K562 (cell line): ENCODE measurements at regions not wholly inside any gene's neighbourhood (a gene's known extent, or its start where the extent isn't known, plus 50 kb on each side); places are given as distances from the start of the nearest gene placed in this dataset.
A peak's percentile ranks its signal among the peaks of the same experiment; 100 is the strongest.

Source experiments
- BMI1 ChIP-seq: fragments of 150-350 bp; IDR thresholded peaks from 2 replicates; pipeline ENCODE4 v1.6.1; 2014; ENCODE audit warnings: low read length
- CLOCK ChIP-seq: fragments of 250-450 bp; sonication (Bioruptor Pico); IDR thresholded peaks from 2 replicates; pipeline ENCODE4 v1.4.0; 2020; ENCODE audit warnings: mild to moderate bottlenecking, moderate library complexity, borderline replicate concordance
- DACH1 ChIP-seq: fragments of 450-650 bp; IDR thresholded peaks from 2 replicates; pipeline ENCODE4 v1.6.1; 2018; ENCODE audit not compliant: partially characterized antibody
- ELK3 ChIP-seq: fragments of 450-650 bp; formaldehyde crosslinking; IDR thresholded peaks from 2 replicates; pipeline ENCODE4 v1.4.0; 2020; ENCODE audit warnings: mild to moderate bottlenecking
- FIP1L1 ChIP-seq: fragments of 200-400 bp; formaldehyde crosslinking; IDR thresholded peaks from 2 replicates; pipeline ENCODE4 v1.6.1; 2018; ENCODE audit warnings: mild to moderate bottlenecking, low read depth, low read length; ENCODE audit not compliant: poor library complexity, severe bottlenecking
- FOXA1 ChIP-seq: fragments of 450-650 bp; IDR thresholded peaks from 2 replicates; pipeline ENCODE4 v1.6.1; 2016; ENCODE audit warnings: mild to moderate bottlenecking, borderline replicate concordance
- HNRNPK ChIP-seq: fragments of 200-400 bp; formaldehyde crosslinking; IDR thresholded peaks from one replicate; pipeline ENCODE4 v1.6.1; 2018; ENCODE audit warnings: mild to moderate bottlenecking, low read depth, low read length; ENCODE audit not compliant: poor library complexity, severe bottlenecking
- MCM2 ChIP-seq: fragments of 450-650 bp; IDR thresholded peaks from 2 replicates; pipeline ENCODE4 v1.6.1; 2017; ENCODE audit warnings: low read depth, mild to moderate bottlenecking
- MLLT1 ChIP-seq, 2 experiments: fragments of 450-650 bp; IDR thresholded peaks; 2 replicates each; pipeline ENCODE4 v1.6.1; 2016
- PHB ChIP-seq: fragments of 250-450 bp; sonication (Bioruptor Pico); IDR thresholded peaks from 2 replicates; pipeline ENCODE4 v1.5.0; 2021
- POLR2G ChIP-seq: fragments of 200-400 bp; formaldehyde crosslinking; IDR thresholded peaks from 2 replicates; pipeline ENCODE4 v1.6.1; 2017; ENCODE audit warnings: low read depth, mild to moderate bottlenecking, antibody characterized with exemption, low read length, moderate library complexity
- PPARD ChIP-seq: fragments of 250-450 bp; sonication (Bioruptor Pico); IDR thresholded peaks from 2 replicates; pipeline ENCODE4 v1.8.0; 2022; ENCODE audit warnings: inconsistent platforms, mild to moderate bottlenecking, moderate library complexity
- RBM39 ChIP-seq: fragments of 200-400 bp; formaldehyde crosslinking; optimal IDR thresholded peaks from 2 replicates; pipeline ENCODE3; 2018; ENCODE audit warnings: low read depth, low read length
- SETDB1 ChIP-seq: IDR thresholded peaks from one replicate; pipeline ENCODE4 v1.6.1; 2012; ENCODE audit warnings: low read length, control low read depth, inconsistent platforms
- TAF7 ChIP-seq: fragments of 450-650 bp; IDR thresholded peaks from 2 replicates; pipeline ENCODE4 v1.6.1; 2016; ENCODE audit warnings: missing genetic modification characterization, missing compliant biosample characterization
- TCF3 ChIP-seq: sonication (generic); formaldehyde crosslinking; IDR thresholded peaks from 2 replicates; pipeline ENCODE4 v1.4.0; 2020; ENCODE audit warnings: mild to moderate bottlenecking, missing genetic modification reagents
- U2AF2 ChIP-seq: fragments of 200-400 bp; formaldehyde crosslinking; optimal IDR thresholded peaks from 2 replicates; pipeline ENCODE3; 2017; ENCODE audit warnings: low read depth, mild to moderate bottlenecking, low read length
- USF2 ChIP-seq: sonication (generic); formaldehyde crosslinking; IDR thresholded peaks from 2 replicates; pipeline ENCODE4 v1.5.0; 2020; ENCODE audit warnings: missing genetic modification reagents
- ZNF232 ChIP-seq: sonication (generic); formaldehyde crosslinking; IDR thresholded peaks from 2 replicates; pipeline ENCODE4 v1.8.0; 2022; ENCODE audit warnings: mild to moderate bottlenecking, missing genetic modification reagents
- ZNF639 ChIP-seq, 2 experiments: fragments of 200-800 bp in 1 of 2; sonication (Bioruptor generic) in 1 of 2; sonication (generic) in 1 of 2; formaldehyde crosslinking in 1 of 2; IDR thresholded peaks in 1 of 2; conservative IDR thresholded peaks in 1 of 2; 2 replicates each; pipeline versions ENCODE4 v1.5.0 to v1.6.1; 2016 to 2020; ENCODE audit warnings: missing compliant biosample characterization in 1 of 2, missing genetic modification characterization in 1 of 2, missing genetic modification reagents in 1 of 2
- ZSCAN32 ChIP-seq: fragments of 450-650 bp; formaldehyde crosslinking; IDR thresholded peaks from 2 replicates; pipeline ENCODE4 v1.4.0; 2020; ENCODE audit warnings: mild to moderate bottlenecking, moderate library complexity

GRCh38 chr11:127056338-127056971 lies 55.9 kb upstream of the KIRREL3 start (continued):
- TF ChIP-seq SETDB1: no peak
- TF ChIP-seq CLOCK (CRISPR knock-in tag): no peak
- TF ChIP-seq USF2 (CRISPR knock-in tag): peak; percentile 93
- no peak for TF ChIP-seq TAF7
- no peak for TF ChIP-seq MCM2
- no peak for TF ChIP-seq RBM39
- TF ChIP-seq PPARD (CRISPR knock-in tag): no peak
- TF ChIP-seq TCF3 (CRISPR knock-in tag): no peak
- no peak for TF ChIP-seq ZSCAN32 (CRISPR knock-in tag)
- no peak for TF ChIP-seq ZNF232 (CRISPR knock-in tag)
- no peak for TF ChIP-seq FIP1L1
- TF ChIP-seq ZNF639 (CRISPR knock-in tag; conservative IDR thresholded peaks at IDR 0.05 in 1 of 2, IDR thresholded peaks at IDR 0.05 in 1 of 2): no peak
- no peak for TF ChIP-seq DACH1
- TF ChIP-seq MLLT1 (IDR thresholded peaks at IDR 0.05): no peak
- no peak for TF ChIP-seq U2AF2
- no peak for TF ChIP-seq ELK3 (CRISPR knock-in tag)
- no peak for TF ChIP-seq BMI1
- TF ChIP-seq HNRNPK: no peak
- no peak for TF ChIP-seq FOXA1
- no peak for TF ChIP-seq PHB
- TF ChIP-seq POLR2G: no peak
